Kidney (tissue), 13 donors: ENCODE measurements at regions not wholly inside any gene's neighbourhood (a gene's known extent, or its start where the extent isn't known, plus 50 kb on each side); places are given as distances from the start of the nearest gene placed in this dataset.
"Not testable (repeated sequence)": the region's sequence is repeated elsewhere in the genome, so short reads cannot be mapped to it uniquely, and the experiment has no call there.

Experiments
- DNase-seq, 5 donors: peaks; one replicate each; pipeline ENCODE4 v3.0.0-alpha.2; 2013 to 2020
- FAIRE-seq: peaks from 2 replicates; lab custom pipeline; 2012; peaks lifted over from hg19 to GRCh38; lab: Jason Lieb, UNC
- H3K27ac ChIP-seq, 2 donors: one replicate each; pipeline ENCODE4 v1.7.0; 2013; ENCODE audit warnings: low read depth in 2 of 2, low read length in 2 of 2, inconsistent platforms in 1 of 2
- H3K27me3 ChIP-seq: one replicate; pipeline ENCODE4 v1.7.1; 2013; ENCODE audit warnings: low read length, inconsistent platforms; ENCODE audit not compliant: control insufficient read depth, insufficient read depth
- H3K36me3 ChIP-seq, 3 donors: one replicate each; pipeline versions ENCODE4 v1.7.0 to v1.7.1; 2013; ENCODE audit warnings: low read length in 3 of 3, control low read depth in 1 of 3, inconsistent platforms in 1 of 3; ENCODE audit not compliant: insufficient read depth in 3 of 3, control insufficient read depth in 2 of 3
- H3K4me1 ChIP-seq, 3 donors: one replicate each; pipeline versions ENCODE4 v1.7.0 to v1.7.1; 2013; ENCODE audit warnings: low read length in 3 of 3, inconsistent platforms in 1 of 3, low read depth in 1 of 3; ENCODE audit not compliant: control insufficient read depth in 2 of 3, insufficient read depth in 2 of 3
- H3K4me3 ChIP-seq, 3 donors: one replicate each; pipeline versions ENCODE4 v1.7.0 to v1.8.1; 2013; ENCODE audit warnings: low read length in 3 of 3, control low read depth in 1 of 3, inconsistent platforms in 1 of 3
- H3K9ac ChIP-seq, 3 donors: one replicate each; pipeline versions ENCODE4 v1.7.0 to v1.7.1; 2013; ENCODE audit warnings: low read length in 3 of 3, control low read depth in 1 of 3, inconsistent platforms in 1 of 3
- H3K9me3 ChIP-seq, 3 donors: one replicate each; pipeline versions ENCODE4 v1.7.0 to v1.7.1; 2013; ENCODE audit warnings: low read length in 3 of 3, control low read depth in 1 of 3, inconsistent platforms in 1 of 3; ENCODE audit not compliant: control insufficient read depth in 2 of 3, insufficient read depth in 1 of 3
- intact Hi-C: fragments of 100-400 bp; cut with DNase I; formaldehyde crosslinking; loops from one replicate; pipeline ENCODE4 v1.11.1; 2022
- TF ChIP-seq, protein P1 (sequence below): IDR thresholded peaks from 3 replicates; pipeline ENCODE4 v1.5.1; 2012; ENCODE audit warnings: mild to moderate bottlenecking, moderate library complexity, borderline replicate concordance; ENCODE audit not compliant: insufficient read depth; ENCODE audit errors: extremely low read depth
- donor health status: control.
- donor health status: control.
- donor health status: control.
- donor health status: control.
- donor health status: control.
- donor health status: DM: yes; HTN: yes; CAD: no.
- donor health status: Normal renal cell carcinoma (clear cell type).

DNA sequence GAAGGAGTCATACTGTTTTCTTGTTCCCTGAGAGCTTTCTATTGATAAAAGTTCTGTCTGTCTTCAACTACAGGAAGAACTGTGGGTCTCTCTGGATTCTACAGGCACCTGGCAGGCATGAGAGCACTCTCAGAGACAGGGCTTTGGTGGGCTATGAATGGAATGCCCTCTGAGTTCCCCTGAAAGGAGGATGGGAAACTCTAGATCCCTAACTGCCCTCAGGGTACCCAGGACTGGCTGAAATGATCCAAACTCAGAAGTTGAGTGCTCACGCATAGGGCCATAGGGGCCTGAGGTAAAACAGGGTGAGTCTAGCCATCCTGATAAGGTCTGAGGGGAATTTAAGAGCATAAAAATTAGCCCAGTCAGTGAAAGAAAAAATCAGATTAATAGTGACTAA lies 59.0 kb upstream of the SCRG1 start:
- Histone ChIP-seq H3K9ac (no peak overlapping the region), H3K27me3 (no peaks in the 10 kb centered on the region), H3K9me3 (no peaks in the 10 kb centered on the region), H3K27ac (no peak overlapping the region), H3K4me1 (no peaks in the 10 kb centered on the region), H3K36me3 (no peaks in the 10 kb centered on the region), H3K4me3 (no peak overlapping the region)
- TF ChIP-seq, protein P1, sequence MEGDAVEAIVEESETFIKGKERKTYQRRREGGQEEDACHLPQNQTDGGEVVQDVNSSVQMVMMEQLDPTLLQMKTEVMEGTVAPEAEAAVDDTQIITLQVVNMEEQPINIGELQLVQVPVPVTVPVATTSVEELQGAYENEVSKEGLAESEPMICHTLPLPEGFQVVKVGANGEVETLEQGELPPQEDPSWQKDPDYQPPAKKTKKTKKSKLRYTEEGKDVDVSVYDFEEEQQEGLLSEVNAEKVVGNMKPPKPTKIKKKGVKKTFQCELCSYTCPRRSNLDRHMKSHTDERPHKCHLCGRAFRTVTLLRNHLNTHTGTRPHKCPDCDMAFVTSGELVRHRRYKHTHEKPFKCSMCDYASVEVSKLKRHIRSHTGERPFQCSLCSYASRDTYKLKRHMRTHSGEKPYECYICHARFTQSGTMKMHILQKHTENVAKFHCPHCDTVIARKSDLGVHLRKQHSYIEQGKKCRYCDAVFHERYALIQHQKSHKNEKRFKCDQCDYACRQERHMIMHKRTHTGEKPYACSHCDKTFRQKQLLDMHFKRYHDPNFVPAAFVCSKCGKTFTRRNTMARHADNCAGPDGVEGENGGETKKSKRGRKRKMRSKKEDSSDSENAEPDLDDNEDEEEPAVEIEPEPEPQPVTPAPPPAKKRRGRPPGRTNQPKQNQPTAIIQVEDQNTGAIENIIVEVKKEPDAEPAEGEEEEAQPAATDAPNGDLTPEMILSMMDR: no peak
- intact Hi-C loops: no loop called here
- FAIRE-seq (no peak), DNase-seq (no peak)

DNA sequence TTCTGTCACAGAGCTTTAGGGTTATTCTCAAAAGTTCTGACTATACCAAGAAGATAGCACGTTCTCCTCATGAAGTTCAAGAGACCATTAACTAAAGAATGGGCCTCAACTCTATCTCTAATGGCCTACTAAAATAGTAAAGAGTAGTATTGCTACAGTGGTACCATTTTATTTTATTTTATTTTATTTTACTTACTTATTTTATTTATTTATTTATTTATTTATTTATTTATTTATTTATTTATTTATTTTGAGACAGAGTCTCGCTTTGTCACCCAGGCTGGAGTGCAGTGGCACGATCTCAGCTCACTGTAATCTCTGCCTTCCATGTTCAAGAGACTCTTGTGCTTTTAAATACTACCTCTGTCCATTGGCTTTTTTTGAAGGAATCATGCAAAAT lies 52.5 kb upstream of the SCRG1 start:
- H3K27ac ChIP-seq, DNase-seq, intact Hi-C loops, H3K9ac ChIP-seq, H3K36me3 ChIP-seq, FAIRE-seq, H3K4me3 ChIP-seq, H3K27me3 ChIP-seq, H3K4me1 ChIP-seq, H3K9me3 ChIP-seq: not testable (repeated sequence)

DNA sequence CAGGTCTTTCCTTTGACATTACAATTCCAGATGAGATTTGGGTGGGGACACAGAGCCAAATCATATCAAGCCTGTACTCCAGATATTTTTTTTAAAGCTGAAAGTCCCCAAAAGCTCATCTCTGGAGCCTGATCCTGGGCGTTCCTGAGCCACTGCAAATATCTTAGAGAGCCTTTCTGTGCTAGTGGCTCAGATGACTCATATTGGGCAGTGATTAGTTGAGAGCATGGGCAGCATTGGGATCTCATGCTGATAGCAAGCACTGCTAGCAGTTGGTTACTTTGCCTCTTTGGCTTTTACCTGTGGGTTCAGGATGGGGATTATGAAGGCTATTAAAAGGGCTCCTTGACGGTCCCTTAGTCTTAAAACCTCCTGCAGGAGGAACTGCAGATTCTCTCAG lies 51.4 kb upstream of the SCRG1 start:
- H3K4me3 ChIP-seq: no peak overlapping the region
- H3K36me3 ChIP-seq: no peaks in the 10 kb centered on the region
- FAIRE-seq (no peak), DNase-seq (no peak)
- no peak overlapping the region for H3K9ac ChIP-seq
- no peak overlapping the region for H3K27ac ChIP-seq
- H3K4me1 ChIP-seq: no peaks in the 10 kb centered on the region
- H3K27me3 ChIP-seq: no peaks in the 10 kb centered on the region
- H3K9me3 ChIP-seq: no peaks in the 10 kb centered on the region
- TF ChIP-seq, protein P1: no peak
- intact Hi-C loops: no loop called here

DNA sequence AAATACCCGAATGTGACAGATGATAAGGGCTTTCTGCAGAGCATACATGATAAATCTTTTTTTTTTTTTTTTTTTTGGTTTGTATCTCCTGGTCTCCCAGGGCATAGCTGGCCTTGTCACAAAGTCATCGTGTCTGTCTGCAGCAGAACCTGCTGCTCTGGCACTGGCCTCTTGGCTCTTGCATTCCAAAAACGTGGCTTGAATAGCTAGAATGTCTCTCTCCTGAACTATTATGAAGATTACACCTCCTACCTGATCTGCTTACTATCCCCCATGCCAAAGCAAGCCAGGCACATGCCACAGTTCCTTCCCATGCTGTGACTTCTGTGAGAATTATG lies 50.4 kb upstream of the SCRG1 start:
- Histone ChIP-seq H3K36me3 (no peaks in the 10 kb centered on the region), H3K27ac (no peak overlapping the region), H3K4me3 (no peak overlapping the region), H3K4me1 (no peaks in the 10 kb centered on the region), H3K9me3 (no peaks in the 10 kb centered on the region), H3K9ac (no peak overlapping the region), H3K27me3 (no peaks in the 10 kb centered on the region)
- intact Hi-C loops: no loop called here
- FAIRE-seq: no peak
- TF ChIP-seq, protein P1: no peak
- DNase-seq: no peak
